IMR-90 (cell line): ENCODE measurements at regions not wholly inside any gene's neighbourhood (a gene's known extent, or its start where the extent isn't known, plus 50 kb on each side); places are given as distances from the start of the nearest gene placed in this dataset.

Experiments
- ATAC-seq: fragments of 200-7000 bp; cut with Tn5 transposase; 2 replicates; pipeline ENCODE4 v1.9.1; 2020; ENCODE audit warnings: low read depth, mild to moderate bottlenecking, moderate library complexity
- BruUV-seq: library from RNA; stranded (reverse); fragments of 400-500 nt; replicated peaks from 2 replicates; lab custom pipeline; 2021; lab: Mats Ljungman, UMichigan
- CTCF ChIA-PET: fragments of 300-600 bp; formaldehyde crosslinking; extraction: SDS; loops from one replicate; lab custom pipeline; 2021; ENCODE audit warnings: antibody characterized with exemption; lab: Yijun Ruan, JAX
- POLR2A ChIA-PET: fragments of 300-600 bp; sonication (Branson Sonifier 250); formaldehyde crosslinking; loops from one replicate; lab custom pipeline; 2022; ENCODE audit warnings: antibody characterized with exemption; ENCODE audit not compliant: unreplicated experiment; lab: Charles Lee
- DNase-seq: peaks from one replicate; pipeline ENCODE4 v3.0.0; 2013
- H2AFZ ChIP-seq: replicated peaks from 2 replicates; pipeline ENCODE3; 2013; ENCODE audit warnings: low read length, mild to moderate bottlenecking; ENCODE audit not compliant: poor library complexity
- H2AK5ac ChIP-seq: 2 replicates; pipeline ENCODE4 v1.6.1; 2013; ENCODE audit warnings: low read depth, low read length, inconsistent platforms
- H2AK9ac ChIP-seq: replicated peaks from 2 replicates; pipeline ENCODE3; 2013; ENCODE audit warnings: mild to moderate bottlenecking, low read depth, low read length, moderate library complexity; ENCODE audit not compliant: poor library complexity
- H2BK120ac ChIP-seq: 2 replicates; pipeline ENCODE4 v1.6.1; 2013; ENCODE audit warnings: low read depth, low read length, inconsistent platforms
- H2BK15ac ChIP-seq: 3 replicates; pipeline ENCODE4 v1.6.1; 2013; ENCODE audit warnings: low read depth, low read length, inconsistent platforms
- H2BK20ac ChIP-seq: 2 replicates; pipeline ENCODE4 v1.6.1; 2013; ENCODE audit warnings: low read depth, mild to moderate bottlenecking, inconsistent platforms, low read length, moderate library complexity
- H2BK5ac ChIP-seq: 2 replicates; pipeline ENCODE4 v1.6.1; 2013; ENCODE audit warnings: mild to moderate bottlenecking, low read depth, low read length, inconsistent platforms; ENCODE audit not compliant: poor library complexity, severe bottlenecking
- H3K14ac ChIP-seq: replicated peaks from 2 replicates; pipeline ENCODE4 v1.6.1; 2013; ENCODE audit warnings: low read depth, low read length, inconsistent platforms
- H3K18ac ChIP-seq: 2 replicates; pipeline ENCODE4 v1.6.1; 2013; ENCODE audit warnings: low read depth, low read length, control low read depth
- H3K23ac ChIP-seq: 2 replicates; pipeline ENCODE4 v1.6.1; 2013; ENCODE audit warnings: low read depth, low read length, inconsistent platforms
- H3K27ac ChIP-seq: 2 replicates; pipeline ENCODE4 v1.5.1; 2013; ENCODE audit warnings: mild to moderate bottlenecking, control low read depth, low read length; ENCODE audit not compliant: insufficient read depth
- H3K27me3 ChIP-seq: 2 replicates; pipeline ENCODE4 v1.6.1; 2013; ENCODE audit warnings: low read length; ENCODE audit not compliant: control insufficient read depth, insufficient read depth
- H3K36me3 ChIP-seq: 2 replicates; pipeline ENCODE4 v1.6.1; 2013; ENCODE audit warnings: low read length, mixed read lengths; ENCODE audit not compliant: control insufficient read depth, insufficient read depth
- H3K4ac ChIP-seq: 2 replicates; pipeline ENCODE4 v1.6.1; 2013; ENCODE audit warnings: low read depth, low read length, inconsistent platforms
- H3K4me1 ChIP-seq: 2 replicates; pipeline ENCODE4 v1.6.1; 2013; ENCODE audit warnings: low read length, mixed read lengths; ENCODE audit not compliant: control insufficient read depth, insufficient read depth
- H3K4me2 ChIP-seq: 2 replicates; pipeline ENCODE4 v1.6.1; 2013; ENCODE audit warnings: low read depth, mild to moderate bottlenecking, control low read depth, low read length, moderate library complexity
- H3K4me3 ChIP-seq: 2 replicates; pipeline ENCODE4 v1.5.1; 2013; ENCODE audit warnings: low read depth, mild to moderate bottlenecking, control low read depth, low read length, moderate library complexity; ENCODE audit not compliant: insufficient read depth
- H3K56ac ChIP-seq: 2 replicates; pipeline ENCODE4 v1.6.1; 2013; ENCODE audit warnings: low read length, inconsistent platforms; ENCODE audit not compliant: insufficient read depth; ENCODE audit errors: extremely low read depth
- H3K79me1 ChIP-seq, 2 experiments: 2 replicates each; pipeline ENCODE4 v1.6.1; 2013; ENCODE audit warnings: low read length in 2 of 2, inconsistent platforms in 1 of 2, low read depth in 1 of 2
- H3K9ac ChIP-seq: 2 replicates; pipeline ENCODE4 v1.6.1; 2013; ENCODE audit warnings: low read depth, low read length, control low read depth
- H3K9me1 ChIP-seq: 2 replicates; pipeline ENCODE4 v1.6.1; 2013; ENCODE audit warnings: low read length, inconsistent platforms; ENCODE audit not compliant: insufficient read depth
- H3K9me3 ChIP-seq: 2 replicates; pipeline ENCODE4 v1.6.1; 2013; ENCODE audit warnings: low read length; ENCODE audit not compliant: control insufficient read depth, insufficient read depth
- H4K20me1 ChIP-seq: 2 replicates; pipeline ENCODE4 v1.6.1; 2013; ENCODE audit warnings: low read length, inconsistent platforms; ENCODE audit not compliant: insufficient read depth
- H4K5ac ChIP-seq: 2 replicates; pipeline ENCODE4 v1.6.1; 2013; ENCODE audit warnings: mild to moderate bottlenecking, low read depth, low read length, control low read depth
- H4K8ac ChIP-seq, 2 experiments: 2 replicates each; pipeline ENCODE4 v1.6.1; 2013; ENCODE audit warnings: low read depth in 2 of 2, low read length in 2 of 2, control low read depth in 1 of 2, inconsistent platforms in 1 of 2
- H4K91ac ChIP-seq: 2 replicates; pipeline ENCODE4 v1.6.1; 2013; ENCODE audit warnings: low read depth, low read length, inconsistent platforms; ENCODE audit not compliant: insufficient read depth
- BHLHE40 ChIP-seq: fragments of 150-350 bp; IDR thresholded peaks from 2 replicates; pipeline ENCODE4 v1.6.1; 2016; ENCODE audit warnings: mild to moderate bottlenecking, low read depth, low read length
- CEBPB ChIP-seq: IDR thresholded peaks from 2 replicates; pipeline ENCODE4 v1.6.1; 2012; ENCODE audit warnings: low read depth, low read length, improper control_type of control experiment
- CHD1 ChIP-seq: IDR thresholded peaks from 2 replicates; pipeline ENCODE4 v1.6.1; 2012; ENCODE audit warnings: low read depth, low read length, improper control_type of control experiment
- CTCF ChIP-seq: conservative IDR thresholded peaks from 2 replicates; pipeline ENCODE4 v1.5.1; 2012; ENCODE audit warnings: mild to moderate bottlenecking, low read depth, low read length, improper control_type of control experiment
- ELK1 ChIP-seq: fragments of 150-350 bp; IDR thresholded peaks from 2 replicates; pipeline ENCODE4 v1.6.1; 2016; ENCODE audit warnings: low read depth, mild to moderate bottlenecking, low read length, moderate library complexity, borderline replicate concordance
- FOS ChIP-seq: fragments of 150-350 bp; IDR thresholded peaks from 2 replicates; pipeline ENCODE4 v1.6.1; 2016; ENCODE audit warnings: low read depth, low read length
- MAFK ChIP-seq: IDR thresholded peaks from 2 replicates; pipeline ENCODE4 v1.6.1; 2012; ENCODE audit warnings: low read depth, low read length, improper control_type of control experiment
- MAZ ChIP-seq: IDR thresholded peaks from 2 replicates; pipeline ENCODE4 v1.6.1; 2012; ENCODE audit warnings: low read depth, mild to moderate bottlenecking, low read length, improper control_type of control experiment, moderate library complexity, borderline replicate concordance
- MXI1 ChIP-seq: IDR thresholded peaks from 2 replicates; pipeline ENCODE4 v1.6.1; 2012; ENCODE audit warnings: low read depth, mild to moderate bottlenecking, low read length, moderate library complexity, borderline replicate concordance
- NFE2L2 ChIP-seq: fragments of 150-350 bp; IDR thresholded peaks from 2 replicates; pipeline ENCODE4 v1.6.1; 2016; ENCODE audit warnings: low read depth, mild to moderate bottlenecking, low read length
- POLR2A ChIP-seq: IDR thresholded peaks from 2 replicates; pipeline ENCODE4 v1.6.1; 2012; ENCODE audit warnings: mild to moderate bottlenecking, low read depth, low read length
- RAD21 ChIP-seq: IDR thresholded peaks from 2 replicates; pipeline ENCODE4 v1.6.1; 2012; ENCODE audit warnings: low read length, improper control_type of control experiment
- RCOR1 ChIP-seq: IDR thresholded peaks from 2 replicates; pipeline ENCODE4 v1.6.1; 2012; ENCODE audit warnings: mild to moderate bottlenecking, low read length, improper control_type of control experiment; ENCODE audit not compliant: insufficient replicate concordance
- RFX5 ChIP-seq: IDR thresholded peaks from 2 replicates; pipeline ENCODE4 v1.8.0; 2012; ENCODE audit warnings: low read depth, mild to moderate bottlenecking, low read length, moderate library complexity
- SMC3 ChIP-seq: fragments of 150-350 bp; IDR thresholded peaks from 2 replicates; pipeline ENCODE4 v1.6.1; 2016; ENCODE audit warnings: low read depth, mild to moderate bottlenecking, antibody characterized with exemption, low read length, moderate library complexity
- USF2 ChIP-seq: fragments of 150-350 bp; IDR thresholded peaks from 2 replicates; pipeline ENCODE4 v1.6.1; 2017; ENCODE audit warnings: mild to moderate bottlenecking, antibody characterized with exemption, low read length, low read depth
- WGBS, 2 experiments: methylation state at CpG; one replicate each; pipeline versions ENCODE4 v1.1.5 to v1.1.7; 2013; ENCODE audit warnings: missing lambda C conversion rate in 2 of 2; ENCODE audit not compliant: insufficient read length in 1 of 2; ENCODE audit errors: extremely low coverage in 2 of 2; 5-methylcytosine and 5-hydroxymethylcytosine counted together
- dilution Hi-C: fragments of 300-500 bp; cut with HindIII; formaldehyde crosslinking; loops from one replicate; pipeline ENCODE4 v1.14.3; 2018; ENCODE audit warnings: low sequenced_read_pairs; ENCODE audit not compliant: unreplicated experiment
- in situ Hi-C: fragments of 300-500 bp; cut with MboI; formaldehyde crosslinking; loops from 3 replicates; pipeline ENCODE4 v1.14.3; 2019; ENCODE audit warnings: low sequenced_read_pairs, inconsistent platforms, mixed read lengths
- intact Hi-C: fragments of 100-400 bp; cut with micrococcal nuclease; formaldehyde crosslinking; loops from 2 replicates; pipeline ENCODE4 v1.10.0; 2022

GRCh38 chr5:101806410-101806809 lies 489.7 kb downstream of the SLCO4C1 start:
- no peak overlapping the region for H3K9ac ChIP-seq
- no peaks in the 10 kb centered on the region for H3K9me1 ChIP-seq
- dilution Hi-C loops, result no loop called here
- no peak overlapping the region for H3K27ac ChIP-seq
- no peak overlapping the region for H3K23ac ChIP-seq
- POLR2A ChIA-PET, result no interaction called here
- no peak overlapping the region for H3K14ac ChIP-seq
- no peaks in the 10 kb centered on the region for H3K36me3 ChIP-seq
- H3K27me3 ChIP-seq, result no peaks in the 10 kb centered on the region
- H2BK120ac ChIP-seq, result no peak overlapping the region
- no peak overlapping the region for H4K8ac ChIP-seq
- H2AK5ac ChIP-seq, result no peak overlapping the region
- H2BK20ac ChIP-seq, result no peak overlapping the region
- in situ Hi-C loops, result no loop called here
- no peaks in the 10 kb centered on the region for H3K79me1 ChIP-seq
- no peak overlapping the region for H4K91ac ChIP-seq
- no peaks in the 10 kb centered on the region for H3K4me1 ChIP-seq
- H3K4me3 ChIP-seq, result no peak overlapping the region
- ATAC-seq, result no peak
- H4K5ac ChIP-seq, result no peak overlapping the region
- TF ChIP-seq RAD21 (no peak), CHD1 (no peak), RCOR1 (no peak), ELK1 (no peak), FOS (no peak), MXI1 (no peak), NFE2L2 (no peak), SMC3 (no peak), MAFK (no peak), POLR2A (no peak), CTCF (no peak), CEBPB (no peak), USF2 (no peak), BHLHE40 (no peak), MAZ (no peak), RFX5 (no peak)
- no peak overlapping the region for H3K4ac ChIP-seq
- H2AK9ac ChIP-seq, result no peak overlapping the region
- no peak overlapping the region for H2BK15ac ChIP-seq
- H3K4me2 ChIP-seq, result no peak overlapping the region
- no peaks in the 10 kb centered on the region for H4K20me1 ChIP-seq
- intact Hi-C loops, result no loop called here
- no CpG with 5 or more reads among the region's 2 CpGs for WGBS, 2 experiments
- peaks cover 7% of the 10 kb centered on the region; the same call in 1 of the 2 replicates for H3K9me3 ChIP-seq
- BruUV-seq, result no TSS peak
- no peak overlapping the region for H3K56ac ChIP-seq
- no peak overlapping the region for H3K18ac ChIP-seq
- CTCF ChIA-PET, result no interaction called here
- H2BK5ac ChIP-seq, result no peak overlapping the region
- DNase-seq, result no peak
- no peak overlapping the region for H2AFZ ChIP-seq
